NCI-H82 treated with DMSO at 0.1 percent for 48 hours (cell line): ENCODE measurements at regions not wholly inside any gene's neighbourhood (a gene's known extent, or its start where the extent isn't known, plus 50 kb on each side); places are given as distances from the start of the nearest gene placed in this dataset.
A peak's percentile ranks its signal among the peaks of the same experiment; 100 is the strongest.

Experiments
- DNase-seq: peaks from one replicate; lab custom pipeline; 2025; ENCODE audit not compliant: unreplicated experiment; lab: John Stamatoyannopoulos, UW

DNA sequence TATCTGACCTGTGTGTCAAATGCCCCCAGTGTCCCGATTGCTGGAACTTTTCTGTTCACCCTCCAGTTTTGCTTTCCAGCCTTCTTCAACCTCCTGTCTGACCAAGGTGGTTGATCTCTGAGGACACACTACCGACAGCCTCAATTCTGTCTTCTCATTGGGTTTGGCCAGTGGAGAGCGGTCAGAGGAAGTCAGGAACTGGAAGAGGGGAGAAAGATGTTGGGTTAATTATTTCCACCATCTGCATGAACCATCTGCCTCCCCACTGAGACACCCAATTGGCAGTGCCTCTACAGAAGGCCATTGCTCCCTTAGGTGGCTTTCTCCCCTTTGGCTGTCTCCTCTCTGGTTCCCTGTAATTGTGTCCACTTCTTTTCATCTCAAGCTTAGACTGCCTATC lies 154.3 kb upstream of the RAI14 start:
- no peak for DNase-seq

DNA sequence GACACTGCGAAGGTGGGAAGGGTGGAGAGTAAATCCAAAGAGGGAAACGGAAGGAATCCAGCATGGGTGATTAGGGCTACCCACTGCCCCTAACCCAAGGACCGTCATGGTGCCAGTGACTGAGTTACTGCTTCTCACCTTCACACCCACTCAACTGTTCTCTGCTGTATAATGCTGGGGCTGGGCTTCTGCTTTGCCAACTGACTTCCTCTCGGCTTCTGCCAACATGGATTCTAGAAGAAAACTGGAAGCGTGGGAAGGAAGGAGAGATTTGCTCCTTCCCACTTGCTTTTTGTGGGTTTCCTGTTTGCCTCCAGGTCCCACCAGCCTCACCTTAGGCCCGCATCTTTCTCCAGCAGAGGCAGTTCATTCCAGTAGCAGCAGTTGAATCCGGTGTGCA lies 153.5 kb upstream of the RAI14 start:
- DNase-seq: no peak

DNA sequence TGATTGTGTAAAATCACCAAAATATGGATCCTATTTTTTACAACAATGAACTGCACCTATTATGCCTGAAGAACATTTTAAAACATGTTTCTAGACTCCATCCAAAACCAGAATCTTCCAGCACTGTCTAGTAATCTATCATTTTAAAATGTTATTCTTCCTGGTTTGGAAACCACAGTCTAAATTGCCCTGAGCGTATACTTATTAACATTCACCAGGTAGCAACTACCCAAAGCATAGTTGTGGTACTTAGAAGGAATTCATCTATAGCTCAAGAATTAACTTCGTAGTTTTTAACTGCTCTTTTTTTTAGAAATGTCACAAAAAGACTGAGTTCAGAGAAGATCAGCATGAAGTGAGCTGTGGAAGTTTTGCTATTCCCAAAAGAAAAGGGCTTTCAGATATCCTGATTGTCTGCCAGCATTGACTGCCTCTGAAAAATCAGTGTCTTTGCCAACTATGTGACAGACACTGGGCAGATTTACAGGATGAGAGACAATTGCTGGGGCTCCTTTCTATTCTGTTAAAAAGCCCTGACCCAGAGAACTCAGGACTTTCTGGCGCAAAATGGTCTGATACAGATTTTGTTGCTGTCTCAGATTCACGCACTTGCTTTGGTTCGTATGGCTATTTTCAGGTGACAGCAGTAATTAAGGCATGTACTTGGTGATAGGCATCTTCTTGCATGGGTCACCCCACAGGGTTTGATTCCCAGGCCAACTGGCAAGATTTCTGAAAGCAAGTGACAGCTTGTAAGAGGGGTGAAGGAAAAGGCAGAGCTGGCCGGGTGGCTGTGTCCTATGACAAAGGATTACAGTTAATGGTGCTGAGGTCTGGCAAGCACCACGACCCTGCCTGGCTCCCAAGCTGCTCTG lies 152.5 kb upstream of the RAI14 start:
- no peak for DNase-seq

DNA sequence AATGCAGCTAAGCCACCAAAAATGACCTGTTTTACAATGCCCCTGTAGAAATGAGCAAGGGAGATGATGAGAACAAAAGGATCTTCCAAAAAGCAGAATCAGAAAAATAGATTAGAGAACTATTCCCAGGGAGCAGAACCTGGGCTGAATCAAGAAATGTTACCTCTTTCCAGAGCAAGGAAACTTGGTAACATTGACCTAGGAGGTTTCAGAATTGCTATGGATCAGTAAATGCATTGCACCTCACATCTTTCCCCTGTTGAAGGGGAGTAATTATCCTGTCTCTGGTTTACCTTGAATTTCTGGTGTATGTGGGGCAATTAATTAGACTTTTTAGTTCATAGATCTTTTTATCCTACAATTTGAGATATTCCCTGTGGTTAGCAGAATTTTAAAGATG lies 151.2 kb upstream of the RAI14 start:
- DNase-seq: no peak

DNA sequence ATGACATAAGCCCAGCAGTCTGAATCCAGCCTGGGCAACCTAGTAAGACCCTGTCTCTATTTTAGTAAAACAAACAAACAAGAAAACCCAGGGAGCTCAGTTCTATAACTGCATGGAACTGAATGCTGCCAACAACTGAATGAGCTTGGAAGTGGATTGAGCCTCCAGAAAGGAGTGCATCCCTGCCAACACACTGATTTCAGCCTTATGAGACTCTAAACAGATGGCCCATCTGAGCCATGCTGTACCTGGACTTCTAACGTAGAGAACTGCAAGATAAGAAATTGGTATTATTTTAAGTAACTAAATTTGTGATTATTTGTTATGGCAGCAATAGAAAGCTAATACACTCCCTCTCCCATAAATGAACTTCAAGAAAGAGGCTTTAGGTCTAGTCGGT lies 150.4 kb upstream of the RAI14 start:
- DNase-seq: no peak

DNA sequence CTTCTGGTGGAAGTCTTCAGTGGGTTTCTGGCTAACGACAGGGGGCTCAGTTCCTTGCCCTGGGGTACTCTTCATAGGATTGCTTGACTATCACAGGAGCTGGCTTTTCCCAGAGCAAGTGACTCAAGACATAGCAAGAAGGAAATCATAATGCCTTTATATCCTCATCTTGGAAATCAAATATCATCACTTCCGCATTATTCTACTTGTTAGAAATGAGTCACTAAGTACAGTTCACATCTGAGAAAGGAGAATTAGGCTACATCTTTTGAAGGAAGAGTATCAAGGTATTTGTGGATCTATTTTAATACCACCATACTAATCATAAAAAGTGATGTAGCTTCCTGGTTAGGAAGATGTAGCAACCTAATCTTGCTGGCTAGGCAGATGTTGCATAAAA lies 148.2 kb upstream of the RAI14 start:
- no peak for DNase-seq

DNA sequence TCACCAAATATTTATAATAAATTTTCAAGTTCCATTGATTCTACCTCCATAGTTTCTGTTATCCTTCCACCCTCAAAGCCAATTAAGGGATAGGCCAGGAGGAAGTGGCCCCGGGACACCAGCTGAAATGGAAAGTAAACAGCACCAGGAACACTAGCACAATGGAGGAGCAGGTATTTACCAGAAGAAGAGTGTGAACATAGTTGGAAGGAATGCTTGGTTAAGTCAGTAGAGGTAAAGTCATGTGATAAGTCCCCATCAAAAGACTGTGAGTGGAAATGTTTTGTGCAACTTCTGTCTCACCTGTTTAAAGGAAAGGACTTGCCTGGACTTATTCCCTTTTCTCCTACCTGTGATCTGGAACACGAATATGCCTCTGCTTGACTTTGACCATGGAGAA lies 146.7 kb upstream of the RAI14 start:
- DNase-seq: no peak

DNA sequence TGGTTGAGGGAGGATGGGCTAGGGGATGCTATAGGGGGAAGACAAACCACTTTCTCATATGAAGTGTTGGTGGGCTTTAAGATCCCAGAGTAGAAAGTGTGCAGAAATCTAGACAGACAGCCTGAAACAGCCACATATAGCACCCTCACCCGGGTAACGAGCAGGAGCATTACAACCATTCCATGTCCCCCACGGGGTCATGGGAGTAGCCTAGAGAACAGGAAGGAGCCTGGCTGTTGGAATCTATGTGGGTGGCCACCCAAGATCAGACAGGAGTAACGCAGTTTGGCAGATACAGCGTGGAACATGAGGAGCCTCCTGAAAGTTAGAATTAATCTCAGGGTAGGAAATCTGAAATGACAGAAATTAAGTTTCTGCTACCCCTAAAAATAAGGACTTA lies 146.1 kb upstream of the RAI14 start:
- DNase-seq: no peak

DNA sequence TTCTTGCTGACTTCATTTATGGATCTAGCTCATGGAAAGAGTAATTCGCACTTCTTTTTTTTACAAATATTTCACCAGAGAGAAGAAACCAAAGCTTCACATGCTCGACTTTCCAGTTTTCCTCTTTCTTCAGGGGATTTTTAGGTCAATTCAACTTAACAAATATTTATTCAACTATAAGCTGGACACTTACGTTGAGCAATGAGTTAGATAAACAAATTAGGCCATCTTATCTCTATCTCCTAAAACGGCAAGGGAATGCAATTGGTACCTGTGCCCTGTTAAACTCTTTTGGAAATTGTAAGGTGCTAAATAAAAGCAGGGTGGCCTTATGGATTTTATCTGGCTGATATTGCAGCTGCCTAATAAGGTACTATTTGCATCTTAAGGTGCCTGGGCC lies 145.1 kb upstream of the RAI14 start:
- no peak for DNase-seq

DNA sequence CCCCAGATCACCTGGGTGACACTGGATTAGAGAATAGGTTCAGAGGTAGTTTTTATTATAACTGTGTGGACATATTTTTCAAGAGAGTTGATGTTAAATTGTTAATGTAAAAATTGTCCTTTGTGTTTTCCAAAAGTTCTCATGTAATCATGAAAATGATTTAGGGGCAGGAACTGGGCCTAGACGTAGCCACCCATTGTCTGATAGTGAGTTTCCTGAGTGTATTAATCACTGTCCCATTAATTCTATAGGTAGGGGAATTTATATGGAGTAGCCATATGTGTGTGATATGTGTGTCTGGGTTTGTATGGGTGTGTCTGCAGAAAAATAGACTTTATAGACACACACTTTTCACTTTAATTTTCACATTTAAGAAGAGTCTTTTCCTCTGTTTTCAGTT lies 144.6 kb upstream of the RAI14 start:
- no peak for DNase-seq

DNA sequence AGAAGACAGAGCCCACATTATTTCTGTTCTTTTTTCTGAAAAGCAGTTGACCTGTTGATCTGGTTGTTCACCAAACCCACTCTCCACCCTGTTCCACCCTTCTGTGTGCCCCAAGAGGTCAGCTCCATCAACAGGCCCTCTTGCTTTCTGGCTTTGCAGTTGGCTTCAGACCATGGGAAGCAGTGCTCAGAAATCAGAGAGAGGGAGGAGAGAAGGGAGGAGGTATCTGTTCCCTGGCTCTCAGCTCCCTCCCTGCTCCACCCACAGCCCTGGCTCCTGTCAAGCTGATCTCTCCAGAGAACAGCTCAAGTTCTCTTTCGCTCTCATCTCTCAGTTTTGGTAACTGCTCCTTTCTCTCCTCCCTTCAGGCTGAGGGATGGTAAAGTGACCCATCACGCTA lies 144.2 kb upstream of the RAI14 start:
- DNase-seq: no peak

DNA sequence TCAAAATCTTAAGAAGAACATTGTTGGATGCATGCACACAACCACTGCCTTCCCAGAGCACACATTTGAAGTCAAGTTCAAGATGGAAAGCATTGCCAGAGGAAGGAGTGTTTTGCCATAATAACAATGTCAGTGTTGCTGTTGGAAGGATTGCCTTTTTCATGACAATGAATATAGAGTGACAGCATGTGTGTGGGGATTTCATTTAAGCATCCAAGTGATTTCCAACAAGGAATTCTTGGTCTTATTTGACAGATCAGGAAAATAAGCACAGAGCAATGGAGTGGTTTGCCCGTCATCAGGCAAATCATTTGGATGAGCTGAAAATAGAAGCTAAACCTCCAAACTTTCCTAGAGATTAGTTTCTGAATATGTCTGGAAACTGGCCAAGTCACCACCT lies 140.0 kb upstream of the RAI14 start:
- no peak for DNase-seq

DNA sequence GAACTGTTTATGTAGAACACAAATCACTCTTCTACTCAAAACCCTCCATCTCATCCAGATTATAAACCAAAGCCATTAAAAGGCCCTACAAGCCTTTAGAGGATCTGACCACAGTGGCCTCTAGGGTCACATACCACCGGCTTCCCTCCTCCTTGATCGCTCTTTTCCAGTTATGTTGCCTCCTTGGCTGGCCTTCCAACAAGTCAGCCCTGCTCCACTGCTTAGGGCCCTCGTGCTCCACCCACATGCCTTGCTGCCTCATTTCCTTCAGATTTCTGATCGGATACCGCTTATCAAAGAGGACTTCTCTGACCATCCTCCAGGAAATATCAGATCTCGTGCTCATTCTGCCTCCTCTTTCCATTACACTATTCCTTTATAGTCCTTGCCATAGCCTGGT lies 139.4 kb upstream of the RAI14 start:
- DNase-seq: no peak

DNA sequence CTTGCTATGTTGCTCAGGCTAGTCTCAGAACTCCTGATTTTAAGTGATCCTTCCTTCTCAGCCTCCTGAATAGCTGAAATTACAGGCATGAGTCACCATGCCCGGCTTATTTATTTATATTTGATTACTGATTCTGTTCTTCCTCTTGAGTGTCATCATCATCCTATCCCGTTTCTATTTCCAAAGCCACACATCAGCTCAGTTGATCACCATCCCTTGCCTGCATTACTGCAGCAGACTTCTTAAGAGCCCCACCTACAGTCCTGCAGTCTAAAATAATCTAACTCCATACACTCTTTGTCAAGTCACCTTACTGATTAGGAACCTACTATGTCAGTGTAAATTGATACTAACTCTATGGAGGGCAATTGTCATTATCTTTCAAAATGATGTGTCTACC lies 138.9 kb upstream of the RAI14 start:
- DNase-seq: no peak

DNA sequence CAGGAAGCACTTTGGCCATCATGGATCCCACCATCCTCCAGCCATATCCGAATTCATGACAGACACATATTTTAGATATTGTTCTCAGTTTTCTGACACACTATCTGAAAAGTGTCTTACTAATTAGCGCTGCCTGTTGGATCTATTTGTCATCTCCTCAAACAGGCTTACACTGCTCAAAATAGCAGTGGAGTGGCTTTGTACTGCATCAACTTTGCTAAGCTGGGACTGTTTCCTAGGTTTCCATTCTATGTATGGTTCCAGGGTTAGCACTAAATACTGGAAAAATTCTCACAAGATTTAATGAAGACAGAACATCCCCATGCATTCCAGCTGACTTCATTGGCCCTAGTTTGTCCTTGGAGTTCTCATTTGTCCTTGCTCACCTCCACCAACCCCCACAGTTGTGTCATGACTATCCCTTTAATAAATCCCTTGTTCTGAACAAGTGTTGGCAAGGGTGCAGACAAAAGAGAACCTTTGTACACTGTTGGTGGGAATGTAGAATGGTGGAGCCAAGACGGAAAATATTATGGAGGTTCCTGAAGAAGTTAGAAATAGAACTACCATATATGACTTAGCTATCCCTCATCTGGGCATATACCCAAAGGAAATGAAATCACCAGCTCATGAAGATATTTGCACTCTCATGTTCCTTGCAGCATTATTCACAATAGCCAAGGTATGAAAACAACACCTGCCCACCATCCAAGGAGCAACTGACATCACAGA lies 136.5 kb upstream of the RAI14 start:
- no peak for DNase-seq

DNA sequence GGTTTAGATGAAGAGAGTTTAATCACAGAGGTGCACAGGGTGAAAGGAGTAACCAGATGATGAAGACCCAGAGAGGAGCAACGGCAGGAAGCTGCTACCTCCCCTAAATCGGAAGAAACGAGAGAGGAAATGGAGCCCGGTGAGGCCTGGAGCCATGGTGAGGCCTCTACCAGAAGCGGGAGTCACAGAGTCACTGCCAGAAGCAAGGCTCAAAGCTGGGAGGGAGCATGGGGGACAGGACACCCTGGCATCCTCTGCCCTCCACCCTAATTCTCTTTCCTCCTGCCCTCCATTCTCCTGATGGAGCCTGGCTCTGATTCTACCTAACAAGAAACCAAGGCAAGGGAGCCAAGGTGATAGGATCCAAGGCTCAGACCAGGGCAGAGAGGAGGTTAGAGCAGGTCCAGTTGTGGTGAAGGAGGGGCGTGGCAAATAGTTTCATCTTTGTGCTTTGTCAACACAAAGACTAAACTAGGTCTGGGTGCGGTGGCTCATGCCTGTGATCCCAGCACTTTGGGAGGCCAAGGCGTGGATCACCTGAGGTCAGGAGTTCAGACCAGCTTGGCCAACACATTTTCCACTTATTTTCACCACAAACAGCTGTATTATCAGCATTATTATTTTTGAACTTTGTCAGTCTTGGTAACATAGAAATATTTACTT lies 134.4 kb upstream of the RAI14 start:
- DNase-seq: no peak

DNA sequence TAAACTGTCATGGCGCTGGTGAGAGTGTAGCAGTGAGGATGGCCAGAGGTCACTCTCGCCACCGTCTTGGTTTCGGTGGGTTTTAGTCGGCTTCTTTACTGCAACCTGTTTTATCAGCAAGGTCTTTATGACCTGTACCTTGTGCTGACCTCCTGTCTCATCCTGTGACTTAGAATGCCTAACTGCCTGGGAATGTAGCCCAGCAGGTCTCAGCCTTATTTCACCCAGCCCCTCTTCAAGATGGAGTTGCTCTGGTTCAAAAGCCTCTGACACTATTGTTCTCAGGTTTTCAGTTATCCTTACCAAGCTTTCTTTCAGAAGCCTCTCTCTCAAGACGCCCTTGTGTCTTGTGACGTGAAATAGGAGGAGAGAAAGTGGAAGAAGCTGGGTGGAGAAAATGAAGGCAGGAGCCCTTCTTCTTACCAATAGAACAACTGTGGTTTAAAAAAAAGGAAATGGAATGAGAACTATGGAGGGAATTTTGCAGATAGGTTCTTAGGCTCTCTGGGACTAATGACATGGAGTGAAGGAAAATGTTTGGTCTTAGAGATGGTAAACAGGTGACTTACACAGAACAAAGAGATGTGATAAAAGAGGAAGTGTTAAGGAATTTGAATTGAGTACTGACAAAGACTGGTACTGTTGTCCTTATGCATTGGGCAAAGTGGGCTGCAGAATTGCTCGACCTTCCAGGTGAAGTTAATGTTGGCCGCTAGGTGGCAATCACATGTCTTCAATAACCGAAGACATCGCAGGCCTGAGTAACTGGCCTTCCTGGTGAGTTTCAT lies 133.3 kb upstream of the RAI14 start:
- peak; percentile 43 for DNase-seq

DNA sequence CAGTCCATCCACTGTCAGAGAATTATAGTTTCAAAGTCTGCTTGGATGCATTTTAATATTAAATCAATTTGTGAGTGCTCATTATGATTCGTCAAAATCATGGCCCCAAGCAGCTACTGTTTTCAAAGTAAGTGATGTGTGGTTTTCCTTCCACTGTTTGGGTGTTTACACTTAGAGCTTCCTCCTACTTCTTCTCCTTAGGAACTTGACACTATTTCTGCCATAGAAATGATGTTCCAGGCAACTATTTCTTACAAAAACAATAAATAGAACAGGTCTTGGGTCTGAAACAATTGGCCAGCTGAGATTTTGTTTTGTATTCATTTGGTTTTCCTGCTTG lies 132.8 kb upstream of the RAI14 start:
- no peak for DNase-seq

DNA sequence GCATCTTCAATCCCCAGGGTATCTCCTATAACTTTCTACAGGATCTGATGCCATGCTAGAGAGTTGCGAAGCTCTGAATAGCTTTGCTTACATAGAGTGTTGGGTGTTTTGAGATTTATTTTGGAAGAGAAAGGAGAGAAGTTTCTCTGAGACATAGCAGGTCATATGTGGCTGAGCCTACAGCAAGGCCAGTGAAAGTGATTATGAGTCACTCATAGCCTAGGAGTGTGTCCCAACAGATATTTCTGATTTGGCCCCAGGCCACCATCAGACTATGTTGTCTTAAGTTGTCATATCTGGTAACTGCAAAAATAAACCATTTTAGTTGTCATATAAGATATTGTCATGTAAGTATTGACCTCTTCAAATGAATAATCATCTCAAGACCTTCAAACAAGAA lies 132.0 kb upstream of the RAI14 start:
- DNase-seq: no peak

DNA sequence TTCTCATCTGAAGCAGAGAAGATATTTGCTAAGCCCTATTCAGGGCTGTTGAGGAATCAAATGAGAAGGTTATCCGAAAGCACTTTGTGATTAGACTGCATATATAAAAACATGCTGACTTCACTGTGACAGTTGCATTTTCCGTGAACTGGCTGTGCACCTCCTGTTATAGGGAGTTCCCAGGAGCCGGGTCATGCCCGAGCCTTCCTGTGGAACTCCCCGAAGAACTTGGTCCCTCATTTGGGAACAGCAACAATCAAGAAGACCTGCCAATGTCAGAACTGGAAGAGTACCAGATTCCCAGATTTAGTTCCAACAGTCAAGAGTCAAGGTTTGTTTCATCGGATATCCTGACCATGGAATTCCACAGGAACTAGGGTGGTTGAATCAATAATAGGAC lies 130.4 kb upstream of the RAI14 start:
- DNase-seq: no peak

DNA sequence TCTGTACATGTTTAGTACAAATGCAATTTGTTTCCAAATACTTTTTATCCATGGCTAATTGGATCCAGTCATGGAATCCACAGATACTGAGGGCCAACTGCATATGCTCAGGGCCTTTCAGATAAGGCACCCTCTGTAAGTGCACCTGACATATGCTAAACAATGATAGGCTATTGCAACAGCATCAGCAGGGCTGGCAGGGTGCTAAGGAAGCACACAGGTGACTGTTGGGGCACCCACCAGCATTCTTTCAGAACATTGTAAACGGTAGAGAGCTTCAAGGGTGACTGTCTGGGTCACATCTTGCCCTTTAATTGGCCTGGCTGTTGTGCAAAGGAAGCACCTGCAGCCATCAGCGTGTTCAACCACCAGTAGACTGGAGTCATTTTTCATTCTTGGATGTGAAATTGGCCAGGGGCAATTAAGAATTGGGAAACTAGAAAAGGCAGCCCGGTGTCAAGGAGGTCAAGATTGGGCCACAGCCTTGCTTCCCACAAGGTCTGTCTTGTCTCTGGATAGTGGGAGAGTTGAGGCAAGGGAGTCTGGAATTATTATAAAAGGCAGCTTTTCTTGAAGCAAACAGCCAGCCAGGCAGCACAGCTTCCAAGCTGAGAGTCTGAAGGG lies 129.3 kb upstream of the RAI14 start:
- DNase-seq: no peak
